Right cardiac atrium (tissue), 5 donors: ENCODE measurements at regions not wholly inside any gene's neighbourhood (a gene's known extent, or its start where the extent isn't known, plus 50 kb on each side); places are given as distances from the start of the nearest gene placed in this dataset.

Experiments used
- ATAC-seq, 2 donors: fragments of 200-7000 bp; cut with Tn5 transposase; one replicate each; pipeline versions ENCODE4 v1.8.0 to v1.9.1; 2020; ENCODE audit warnings: moderate library complexity in 2 of 2, mild to moderate bottlenecking in 1 of 2
- DNase-seq, 3 donors: peaks; one replicate each; pipeline ENCODE4 v3.0.0-alpha.2; 2020
- H3K27ac ChIP-seq: one replicate; pipeline ENCODE4 v1.5.1; 2013; ENCODE audit warnings: mild to moderate bottlenecking, low read length, control low read depth, moderate library complexity
- H3K27me3 ChIP-seq: one replicate; pipeline ENCODE4 v1.6.1; 2013; ENCODE audit not compliant: control insufficient read depth, insufficient read depth
- H3K4me1 ChIP-seq: one replicate; pipeline ENCODE4 v1.6.1; 2013; ENCODE audit warnings: low read length; ENCODE audit not compliant: control insufficient read depth, insufficient read depth
- H3K4me3 ChIP-seq: one replicate; pipeline ENCODE4 v1.5.1; 2013; ENCODE audit warnings: low read length, control low read depth
- H3K9me3 ChIP-seq: one replicate; pipeline ENCODE4 v1.6.1; 2013; ENCODE audit warnings: low read length; ENCODE audit not compliant: control insufficient read depth
- WGBS: extraction: QIAGEN DNeasy Blood & Tissue Kit; methylation state at CpG from one replicate; pipeline ENCODE4 v1.1.7; 2013; 5-methylcytosine and 5-hydroxymethylcytosine counted together
- intact Hi-C, 4 donors: fragments of 100-400 bp; cut with DNase I; formaldehyde crosslinking; loops; one replicate each; pipeline versions ENCODE4 v1.11.0 to v1.14.0; 2022 to 2023
- donor health status: healthy with polysubstance abuse.
- donor health status: DM: no; HTN: yes; CAD: no.
- donor health status: DM: no; HTN: no; CAD: no.
- donor health status: DM: no; HTN: yes; CAD: no; lungs with severe emphysema.
- donor health status: DM: yes; HTN: yes; CAD: no.

DNA sequence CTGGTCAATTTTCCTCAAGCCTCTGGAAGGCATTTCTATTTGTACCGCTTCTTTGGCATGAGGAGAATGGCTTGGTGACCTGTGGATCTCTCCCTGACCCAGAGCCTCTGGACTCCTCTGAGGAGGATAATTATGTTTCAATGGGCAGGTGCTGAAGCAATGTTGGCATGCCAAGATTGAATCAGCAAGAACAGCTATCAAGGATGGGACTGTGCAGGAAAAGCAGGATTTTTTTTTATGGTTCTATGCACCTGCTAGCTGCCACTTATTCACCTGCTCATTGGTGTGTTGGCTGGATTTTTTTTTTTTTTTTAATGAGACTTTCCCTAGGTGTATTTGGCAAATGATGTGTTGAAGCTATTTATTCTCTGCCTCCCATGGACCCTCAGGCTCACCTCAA, 821.2 kb downstream of the RPA4 start:
- Histone ChIP-seq H3K4me1 (no peaks in the 10 kb centered on the region), H3K9me3 (no peaks in the 10 kb centered on the region), H3K27ac (no peak overlapping the region), H3K4me3 (no peak overlapping the region), H3K27me3 (no peaks in the 10 kb centered on the region)
- intact Hi-C loops = no loop called here
- ATAC-seq (no peak), DNase-seq (no peak)
- WGBS = 90% methylated on average over 1 of the region's 1 CpG

DNA sequence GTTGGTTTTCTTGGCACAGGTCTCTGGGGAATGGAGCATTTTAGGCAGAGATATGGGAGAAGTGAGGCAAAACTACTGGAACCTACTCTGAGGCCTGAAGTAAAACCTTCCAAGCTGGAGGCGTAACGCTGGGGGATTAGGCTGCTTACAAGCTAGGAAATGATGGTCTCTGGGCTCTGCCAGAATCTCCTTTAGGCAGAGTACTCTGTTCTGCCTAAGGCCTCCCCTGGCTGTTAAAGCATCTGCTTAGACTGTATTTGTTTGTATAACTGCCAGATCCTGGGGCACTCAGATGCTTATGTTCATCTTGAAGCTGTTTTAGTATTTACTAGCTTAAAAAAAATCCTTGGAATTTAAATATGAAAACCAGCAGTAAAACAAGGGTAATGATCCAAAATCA, 822.2 kb downstream of the RPA4 start:
- H3K4me3 ChIP-seq = no peak overlapping the region
- DNase-seq (no peak), ATAC-seq (no peak)
- H3K27me3 ChIP-seq = no peaks in the 10 kb centered on the region
- H3K4me1 ChIP-seq = no peaks in the 10 kb centered on the region
- intact Hi-C loops = no loop called here
- no peak overlapping the region for H3K27ac ChIP-seq
- no peaks in the 10 kb centered on the region for H3K9me3 ChIP-seq
- 79% methylated on average over 2 of the region's 2 CpGs for WGBS

DNA sequence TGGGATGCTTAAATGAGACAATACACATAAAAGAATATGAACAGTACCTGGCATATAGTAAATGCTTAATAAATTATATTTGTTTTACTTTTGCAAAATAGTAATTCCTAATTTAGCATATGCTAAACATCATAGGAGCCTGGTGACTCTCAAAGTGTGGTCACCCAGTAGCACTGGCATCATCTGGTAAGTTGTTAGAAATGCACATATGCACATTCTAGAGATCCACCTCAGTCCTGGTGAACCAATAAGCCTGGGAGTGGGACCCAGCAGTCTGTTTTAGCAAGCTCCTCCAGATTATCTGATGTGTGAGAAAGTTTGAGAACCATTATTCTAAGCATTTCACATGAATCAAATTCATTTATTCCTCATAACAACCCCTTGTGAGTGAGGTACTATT, 830.4 kb downstream of the RPA4 start:
- ATAC-seq = no peak
- Histone ChIP-seq H3K27me3 (no peaks in the 10 kb centered on the region), H3K27ac (no peak overlapping the region), H3K9me3 (no peaks in the 10 kb centered on the region), H3K4me1 (no peaks in the 10 kb centered on the region), H3K4me3 (no peak overlapping the region)
- DNase-seq = no peak
- intact Hi-C loops = no loop called here

DNA sequence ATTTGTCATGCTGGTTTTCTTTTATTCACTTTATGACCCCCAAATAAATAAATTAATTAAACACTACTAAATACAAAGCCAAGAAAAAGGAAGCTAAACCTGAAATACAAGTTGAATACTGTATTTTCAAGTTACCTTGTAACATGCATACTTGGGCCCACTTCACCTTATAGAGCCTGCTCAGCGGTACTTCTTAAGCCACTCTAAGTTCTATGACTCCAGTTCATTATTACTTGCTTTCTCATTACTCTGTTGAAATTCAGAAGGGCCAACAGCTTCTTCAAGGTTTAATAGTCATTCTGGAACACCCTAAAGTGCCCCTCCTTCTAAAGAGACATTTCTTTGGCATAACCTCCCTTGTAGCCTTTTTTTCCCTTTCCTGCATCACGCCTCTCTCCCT, 844.5 kb downstream of the RPA4 start:
- Histone ChIP-seq H3K27me3 (no peaks in the 10 kb centered on the region), H3K4me3 (no peak overlapping the region), H3K9me3 (no peaks in the 10 kb centered on the region), H3K4me1 (no peaks in the 10 kb centered on the region), H3K27ac (no peak overlapping the region)
- DNase-seq = no peak
- no peak for ATAC-seq
- intact Hi-C loops = no loop called here
- 91% methylated on average over 2 of the region's 2 CpGs for WGBS

DNA sequence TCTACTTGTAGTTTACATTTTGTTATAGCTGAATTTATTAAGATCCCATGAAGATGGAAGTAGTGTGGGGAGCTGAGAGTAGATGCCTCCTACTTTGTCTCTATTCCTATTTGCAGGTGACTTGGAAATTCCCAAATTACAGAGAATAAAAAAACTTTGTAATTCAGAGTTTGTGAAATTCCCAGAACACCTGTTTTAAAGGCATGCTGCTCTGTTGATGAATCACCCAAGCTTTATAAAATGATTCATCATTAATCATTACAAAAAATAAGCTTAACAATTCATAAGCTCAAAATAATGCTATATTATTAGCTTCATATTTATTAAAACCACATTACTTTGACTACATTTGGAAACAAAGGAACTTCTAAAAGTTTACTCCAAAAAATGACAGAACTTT, 856.3 kb downstream of the RPA4 start:
- no peak overlapping the region for H3K27ac ChIP-seq
- no peaks in the 10 kb centered on the region for H3K9me3 ChIP-seq
- no peaks in the 10 kb centered on the region for H3K4me1 ChIP-seq
- intact Hi-C loops = no loop called here
- H3K27me3 ChIP-seq = no peaks in the 10 kb centered on the region
- DNase-seq = no peak
- no peak overlapping the region for H3K4me3 ChIP-seq
- no peak for ATAC-seq

DNA sequence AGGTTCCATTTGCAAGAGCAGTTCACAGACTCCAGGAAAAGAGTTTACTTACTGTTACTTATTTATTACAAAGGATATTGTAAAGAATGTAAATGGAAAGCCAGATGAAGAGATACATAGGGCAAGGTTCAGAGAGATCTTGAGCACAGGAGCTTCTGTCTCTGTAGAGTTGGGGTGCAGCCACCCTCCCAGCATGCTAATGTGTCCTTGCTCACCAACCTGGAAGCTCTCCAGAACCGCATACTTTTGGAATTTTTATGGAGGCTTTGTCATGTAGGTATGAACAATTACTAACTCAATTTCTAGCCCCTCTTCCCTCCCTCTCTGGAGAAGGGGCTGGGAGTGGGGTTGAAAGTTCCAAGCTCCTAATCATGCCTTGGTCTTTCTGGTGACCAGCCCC, 857.2 kb downstream of the RPA4 start:
- H3K27ac ChIP-seq = no peak overlapping the region
- no peak overlapping the region for H3K4me3 ChIP-seq
- intact Hi-C loops = no loop called here
- H3K4me1 ChIP-seq = no peaks in the 10 kb centered on the region
- DNase-seq (no peak), ATAC-seq (no peak)
- H3K9me3 ChIP-seq = no peaks in the 10 kb centered on the region
- WGBS = 79% methylated on average over 1 of the region's 1 CpG
- no peaks in the 10 kb centered on the region for H3K27me3 ChIP-seq

DNA sequence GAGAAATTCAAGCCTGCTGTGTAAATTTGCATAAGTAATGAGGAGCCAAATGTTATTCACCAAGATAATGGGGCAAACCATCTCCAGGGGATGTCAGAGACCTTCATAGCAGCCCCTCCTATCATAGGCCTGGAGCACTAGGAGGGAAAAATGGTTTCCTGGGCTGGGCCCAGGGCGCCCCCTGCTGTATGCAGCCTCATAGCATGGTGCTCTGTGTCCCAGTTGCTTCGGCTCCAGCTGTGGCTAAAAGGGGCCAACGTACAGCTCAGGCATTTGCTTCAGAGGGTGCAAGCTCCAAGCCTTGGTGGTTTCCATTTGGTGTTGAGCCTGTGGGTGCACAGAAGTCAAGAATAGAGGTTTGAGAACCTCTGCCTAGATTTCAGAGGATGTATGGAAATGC, 859.3 kb downstream of the RPA4 start:
- Histone ChIP-seq H3K27me3 (no peaks in the 10 kb centered on the region), H3K4me1 (no peaks in the 10 kb centered on the region), H3K9me3 (no peaks in the 10 kb centered on the region), H3K4me3 (no peak overlapping the region), H3K27ac (no peak overlapping the region)
- ATAC-seq = no peak
- 76% methylated on average over 3 of the region's 3 CpGs for WGBS
- intact Hi-C loops = no loop called here
- DNase-seq = no peak

DNA sequence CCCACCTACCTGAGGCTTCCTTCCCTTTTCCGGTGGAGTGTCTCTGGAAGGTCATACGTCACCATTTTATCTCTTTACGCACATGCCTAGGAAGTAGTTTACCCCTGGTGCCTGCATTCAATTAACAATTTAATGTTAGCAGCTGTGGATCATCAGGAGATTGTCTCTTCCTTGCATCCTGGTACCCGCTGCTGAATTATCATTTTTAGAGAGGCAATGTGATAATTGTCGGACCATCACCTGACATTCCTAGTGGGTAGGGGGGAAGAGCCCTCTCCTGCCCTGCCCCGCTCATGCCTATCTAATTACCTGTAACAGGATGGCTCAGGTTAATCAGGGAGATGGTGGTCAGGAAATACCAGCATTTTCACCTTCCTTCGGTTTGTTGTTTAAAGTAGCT, 863.6 kb downstream of the RPA4 start:
- H3K27ac ChIP-seq = no peak overlapping the region
- no peak for DNase-seq
- no peaks in the 10 kb centered on the region for H3K4me1 ChIP-seq
- H3K27me3 ChIP-seq = no peaks in the 10 kb centered on the region
- H3K9me3 ChIP-seq = no peaks in the 10 kb centered on the region
- ATAC-seq = no peak
- 59% methylated on average over 7 of the region's 7 CpGs for WGBS
- H3K4me3 ChIP-seq = no peak overlapping the region
- intact Hi-C loops = no loop called here

DNA sequence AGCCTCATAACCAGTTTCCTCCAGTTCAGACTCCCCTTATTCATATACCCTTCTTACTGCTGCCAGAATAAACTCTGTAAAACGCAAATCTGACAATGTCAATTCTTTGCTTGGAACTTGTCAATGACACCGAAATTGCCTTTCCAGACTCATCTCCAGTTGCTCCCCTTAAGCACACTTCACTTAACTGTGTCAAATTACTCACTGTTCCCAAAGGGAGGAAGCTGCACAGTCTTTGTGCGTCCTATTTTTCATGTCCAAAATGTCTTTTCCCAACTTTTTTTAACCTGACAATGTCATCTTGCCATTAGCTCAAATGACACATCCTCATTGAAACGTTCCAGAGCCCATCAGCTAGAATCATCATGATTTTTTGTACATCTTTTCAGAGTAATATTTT, 867.3 kb downstream of the RPA4 start:
- H3K9me3 ChIP-seq = no peaks in the 10 kb centered on the region
- no peak for ATAC-seq
- 58% methylated on average over 4 of the region's 4 CpGs for WGBS
- no peaks in the 10 kb centered on the region for H3K4me1 ChIP-seq
- H3K27me3 ChIP-seq = no peaks in the 10 kb centered on the region
- DNase-seq = no peak
- H3K27ac ChIP-seq = no peak overlapping the region
- H3K4me3 ChIP-seq = no peak overlapping the region
- intact Hi-C loops = no loop called here

DNA sequence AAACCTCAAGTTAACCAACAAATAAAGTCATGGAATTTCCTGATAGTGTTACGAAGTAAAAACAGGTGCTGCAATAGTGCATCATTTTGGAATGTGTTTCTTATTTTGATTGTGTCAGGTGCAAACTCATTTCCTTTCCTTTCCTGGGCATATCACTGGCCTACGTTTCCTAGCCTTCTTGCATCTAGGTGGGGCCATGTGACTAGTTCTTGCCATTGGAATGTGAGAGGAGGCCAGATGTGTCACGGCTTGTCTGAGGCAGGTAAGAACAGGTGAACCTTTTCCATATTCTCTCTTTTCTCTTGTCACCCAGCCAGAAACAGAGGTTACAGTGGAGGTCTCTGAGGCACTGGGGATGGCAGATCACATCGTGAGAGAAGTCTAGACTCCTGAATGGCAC, 868.0 kb downstream of the RPA4 start:
- H3K4me1 ChIP-seq = no peaks in the 10 kb centered on the region
- DNase-seq (no peak), ATAC-seq (no peak)
- H3K9me3 ChIP-seq = no peaks in the 10 kb centered on the region
- H3K4me3 ChIP-seq = no peak overlapping the region
- intact Hi-C loops = no loop called here
- WGBS = 74% methylated on average over 4 of the region's 4 CpGs
- H3K27me3 ChIP-seq = no peaks in the 10 kb centered on the region
- H3K27ac ChIP-seq = no peak overlapping the region

DNA sequence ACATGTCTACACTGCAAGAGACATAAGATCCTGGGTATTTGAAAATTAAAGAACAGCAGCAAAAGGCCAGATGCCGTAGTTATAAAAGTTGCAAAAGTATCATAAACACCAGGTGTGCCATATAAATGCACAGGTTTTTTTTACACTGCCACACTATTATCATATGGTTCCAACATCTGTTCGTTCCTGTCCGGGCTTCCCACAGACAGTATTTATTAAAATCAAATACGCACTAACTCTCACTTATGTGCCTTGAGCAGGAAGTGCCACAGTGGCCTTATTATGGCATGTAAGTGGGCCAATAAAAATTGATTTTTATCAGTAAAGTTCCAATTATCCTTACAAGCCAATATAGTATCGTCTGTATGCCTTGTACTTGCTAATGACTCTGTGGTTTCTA, 873.2 kb downstream of the RPA4 start:
- Histone ChIP-seq H3K27me3 (no peaks in the 10 kb centered on the region), H3K9me3 (no peaks in the 10 kb centered on the region), H3K4me3 (no peak overlapping the region), H3K27ac (no peak overlapping the region), H3K4me1 (no peaks in the 10 kb centered on the region)
- no peak for ATAC-seq
- intact Hi-C loops = no loop called here
- WGBS = 89% methylated on average over 5 of the region's 5 CpGs
- DNase-seq = no peak

DNA sequence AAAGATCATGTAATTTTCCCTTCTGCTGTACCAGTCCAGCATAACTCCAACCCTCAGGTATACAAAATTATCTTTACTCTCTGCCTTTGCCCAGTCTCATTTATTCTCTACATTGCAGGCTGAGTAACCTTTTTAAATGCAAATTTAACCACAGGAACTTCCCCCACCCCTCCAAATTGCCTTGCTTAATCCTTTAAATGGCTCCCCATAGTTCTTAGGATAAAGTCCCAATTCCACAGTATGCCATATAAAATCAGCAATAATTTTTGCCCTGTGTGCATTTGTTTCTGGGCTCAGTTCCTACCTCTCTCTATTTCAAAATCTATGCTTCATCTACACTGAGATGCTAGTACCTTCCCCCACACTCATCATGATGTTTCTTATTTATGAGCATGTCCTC, 879.7 kb downstream of the RPA4 start:
- no peak overlapping the region for H3K27ac ChIP-seq
- ATAC-seq = no peak
- no peaks in the 10 kb centered on the region for H3K9me3 ChIP-seq
- no peaks in the 10 kb centered on the region for H3K4me1 ChIP-seq
- no peak overlapping the region for H3K4me3 ChIP-seq
- no peak for DNase-seq
- no peaks in the 10 kb centered on the region for H3K27me3 ChIP-seq
- intact Hi-C loops = no loop called here
